ENCODE measurements at regions not wholly inside any gene's neighbourhood (a gene's known extent, or its start where the extent isn't known, plus 50 kb on each side); places are given as distances from the start of the nearest gene placed in this dataset.

GRCh38 chr19:57002710-57003109, 117.1 kb upstream of the USP29 start:
- TF ChIP-seq CTCF (conservative IDR thresholded peaks at IDR 0.05) (no peak), ZFX (IDR thresholded peaks at IDR 0.05) (no peak)

Measured in C4-2B (cell line).